ENCODE measurements at regions not wholly inside any gene's neighbourhood (a gene's known extent, or its start where the extent isn't known, plus 50 kb on each side); places are given as distances from the start of the nearest gene placed in this dataset.

- DNase-seq (ENCODE audit: insufficient read length, low spot score) (no peak), FAIRE-seq (no peak)
- TF ChIP-seq, protein P1, sequence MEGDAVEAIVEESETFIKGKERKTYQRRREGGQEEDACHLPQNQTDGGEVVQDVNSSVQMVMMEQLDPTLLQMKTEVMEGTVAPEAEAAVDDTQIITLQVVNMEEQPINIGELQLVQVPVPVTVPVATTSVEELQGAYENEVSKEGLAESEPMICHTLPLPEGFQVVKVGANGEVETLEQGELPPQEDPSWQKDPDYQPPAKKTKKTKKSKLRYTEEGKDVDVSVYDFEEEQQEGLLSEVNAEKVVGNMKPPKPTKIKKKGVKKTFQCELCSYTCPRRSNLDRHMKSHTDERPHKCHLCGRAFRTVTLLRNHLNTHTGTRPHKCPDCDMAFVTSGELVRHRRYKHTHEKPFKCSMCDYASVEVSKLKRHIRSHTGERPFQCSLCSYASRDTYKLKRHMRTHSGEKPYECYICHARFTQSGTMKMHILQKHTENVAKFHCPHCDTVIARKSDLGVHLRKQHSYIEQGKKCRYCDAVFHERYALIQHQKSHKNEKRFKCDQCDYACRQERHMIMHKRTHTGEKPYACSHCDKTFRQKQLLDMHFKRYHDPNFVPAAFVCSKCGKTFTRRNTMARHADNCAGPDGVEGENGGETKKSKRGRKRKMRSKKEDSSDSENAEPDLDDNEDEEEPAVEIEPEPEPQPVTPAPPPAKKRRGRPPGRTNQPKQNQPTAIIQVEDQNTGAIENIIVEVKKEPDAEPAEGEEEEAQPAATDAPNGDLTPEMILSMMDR (IDR thresholded peaks at IDR 0.05; ENCODE audit: insufficient read depth, missing control alignments): no peak
Measured at GRCh38 chr5:6903934-6904333, 190.7 kb downstream of the TENT4A start.

DNA sequence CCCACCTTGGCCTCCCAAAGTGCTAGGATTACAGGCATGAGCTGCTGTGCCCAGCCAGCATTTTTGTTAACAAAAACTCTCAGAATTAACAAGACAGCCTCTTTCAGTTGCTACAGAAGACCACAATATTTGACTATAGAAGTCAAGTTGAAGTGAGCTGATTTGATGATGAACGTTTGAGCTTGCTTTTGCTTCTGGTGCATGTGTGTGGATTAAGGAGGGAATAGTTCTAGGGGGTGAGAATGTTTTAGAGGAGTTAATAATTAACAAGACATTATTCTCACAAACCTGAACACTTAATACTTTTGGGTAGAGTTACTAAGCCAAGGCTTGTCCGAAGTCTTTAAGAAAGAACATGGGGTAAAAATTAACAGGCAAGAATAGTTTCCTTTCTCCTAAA is 191.6 kb downstream of the TENT4A start:
- TF ChIP-seq, protein P1 (IDR thresholded peaks at IDR 0.05; ENCODE audit: insufficient read depth, missing control alignments): no peak
- FAIRE-seq (no peak), DNase-seq (ENCODE audit: insufficient read length, low spot score) (no peak)

- FAIRE-seq (no peak), DNase-seq (ENCODE audit: insufficient read length, low spot score) (no peak)
- TF ChIP-seq, protein P1 (IDR thresholded peaks at IDR 0.05; ENCODE audit: insufficient read depth, missing control alignments): no peak
Measured at GRCh38 chr5:6905423-6905822, 192.2 kb downstream of the TENT4A start.

- DNase-seq (ENCODE audit: insufficient read length, low spot score) (no peak), FAIRE-seq (no peak)
Measured at GRCh38 chr5:6905883-6906282, 192.7 kb downstream of the TENT4A start.

GRCh38 chr5:6907320-6907918 is 194.2 kb downstream of the TENT4A start:
- FAIRE-seq (no peak), DNase-seq (ENCODE audit: insufficient read length, low spot score) (no peak)
- TF ChIP-seq, protein P1 (IDR thresholded peaks at IDR 0.05; ENCODE audit: insufficient read depth, missing control alignments): no peak

More at GRCh38 chr5:6905883-6906282, 192.7 kb downstream of the TENT4A start:
- TF ChIP-seq, protein P1 (IDR thresholded peaks at IDR 0.05; ENCODE audit: insufficient read depth, missing control alignments): no peak

DNA sequence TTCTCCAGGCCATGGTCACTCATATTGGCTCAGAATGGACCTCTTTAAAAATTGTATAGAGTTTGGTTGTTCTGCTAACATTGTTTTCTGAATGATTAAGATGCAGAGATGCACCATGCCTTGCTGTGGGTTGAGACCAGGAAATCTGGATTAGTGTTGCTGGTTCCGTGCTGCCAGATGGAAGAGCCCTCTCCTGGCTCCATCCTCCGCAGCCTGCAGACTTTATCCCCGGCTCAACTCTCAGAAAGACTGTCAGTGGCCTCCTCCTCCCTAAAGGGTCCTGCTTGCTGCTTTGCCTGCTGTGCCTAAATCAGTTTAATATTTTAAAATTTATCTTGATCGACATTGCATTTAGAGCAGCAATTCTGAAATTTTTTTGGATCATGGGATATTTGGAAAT is 196.7 kb downstream of the TENT4A start:
- DNase-seq (ENCODE audit: insufficient read length, low spot score) (no peak), FAIRE-seq (no peak)
- TF ChIP-seq, protein P1 (IDR thresholded peaks at IDR 0.05; ENCODE audit: insufficient read depth, missing control alignments): no peak

- FAIRE-seq (no peak), DNase-seq (ENCODE audit: insufficient read length, low spot score) (no peak)
- TF ChIP-seq, protein P1 (IDR thresholded peaks at IDR 0.05; ENCODE audit: insufficient read depth, missing control alignments): no peak
Measured at GRCh38 chr5:6910950-6911349, 197.7 kb downstream of the TENT4A start.

All from D721Med (cell line).